ENCODE measurements at regions not wholly inside any gene's neighbourhood (a gene's known extent, or its start where the extent isn't known, plus 50 kb on each side); places are given as distances from the start of the nearest gene placed in this dataset.
"Not testable (repeated sequence)": the region's sequence is repeated elsewhere in the genome, so short reads cannot be mapped to it uniquely, and the experiment has no call there.

GRCh38 chr12:18008642-18009041 lies 81.4 kb downstream of the RERGL start:
- no peak for DNase-seq

DNA sequence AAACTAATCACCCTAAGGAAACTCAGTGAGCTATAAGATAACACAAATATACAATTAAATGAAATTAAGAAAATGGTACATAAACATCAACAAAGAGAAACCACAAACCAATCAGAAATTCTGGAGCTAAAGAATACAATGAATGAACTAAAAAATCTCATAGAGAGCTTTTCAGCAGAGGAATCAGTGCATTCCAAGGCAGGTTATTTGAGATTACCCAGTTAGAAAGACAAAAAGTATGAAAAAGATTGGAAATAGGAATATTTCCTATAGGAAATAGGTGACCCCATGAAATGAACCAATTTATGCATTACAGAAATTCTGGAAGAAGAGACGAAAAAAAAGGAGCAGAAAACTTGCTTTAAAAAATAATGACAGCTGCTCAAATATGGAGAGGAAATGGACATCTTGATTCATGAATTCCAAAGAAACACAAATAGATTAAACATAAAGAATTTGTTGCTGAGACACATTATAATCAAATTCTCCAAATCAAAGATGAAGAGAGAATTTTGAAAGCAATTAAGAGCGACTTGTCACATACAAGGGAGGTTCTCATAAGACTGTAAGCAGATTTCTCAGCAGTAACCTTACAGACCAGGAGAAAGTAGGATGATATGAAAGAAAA lies 90.7 kb downstream of the RERGL start:
- DNase-seq: no peak

DNA sequence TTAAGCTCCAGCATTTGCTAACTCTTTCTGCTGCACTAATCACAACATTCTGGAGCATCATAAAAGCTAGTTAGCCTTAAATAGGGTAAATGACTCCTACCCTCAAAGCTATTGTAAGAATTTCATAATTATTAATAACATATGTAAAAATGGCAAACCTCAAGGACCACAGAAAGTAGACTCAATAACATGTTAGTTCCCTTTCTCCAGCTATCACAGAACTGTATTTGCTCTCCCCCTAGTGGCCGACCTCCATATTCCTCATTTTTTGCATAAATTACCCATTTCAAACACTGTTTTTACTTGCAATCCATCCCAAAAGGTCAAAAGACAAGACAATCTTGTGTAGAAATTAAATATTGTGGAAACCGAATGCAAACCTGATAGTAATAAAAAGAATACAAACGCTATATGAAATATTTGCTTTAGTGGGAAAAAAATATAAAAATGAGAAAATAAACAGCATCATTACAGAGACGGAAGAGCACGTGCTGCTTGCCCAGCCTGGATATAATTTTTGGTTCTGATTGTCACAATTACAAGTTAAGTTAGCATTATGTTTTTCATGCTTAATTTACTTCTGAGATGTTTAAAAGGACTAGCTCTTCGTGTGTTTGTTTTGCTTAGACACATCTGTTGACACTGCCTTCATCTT lies 97.9 kb downstream of the RERGL start:
- peak; percentile 45 for DNase-seq

GRCh38 chr12:17982556-17982955 lies 107.4 kb downstream of the RERGL start:
- DNase-seq: no peak

- DNase-seq: peak; percentile 3
Observed at GRCh38 chr12:17976202-17976601, 113.8 kb downstream of the RERGL start.

- DNase-seq: no peak
Observed at GRCh38 chr12:17975763-17976162, 114.2 kb downstream of the RERGL start.

GRCh38 chr12:17975239-17975638 lies 114.8 kb downstream of the RERGL start:
- DNase-seq: no peak

DNA sequence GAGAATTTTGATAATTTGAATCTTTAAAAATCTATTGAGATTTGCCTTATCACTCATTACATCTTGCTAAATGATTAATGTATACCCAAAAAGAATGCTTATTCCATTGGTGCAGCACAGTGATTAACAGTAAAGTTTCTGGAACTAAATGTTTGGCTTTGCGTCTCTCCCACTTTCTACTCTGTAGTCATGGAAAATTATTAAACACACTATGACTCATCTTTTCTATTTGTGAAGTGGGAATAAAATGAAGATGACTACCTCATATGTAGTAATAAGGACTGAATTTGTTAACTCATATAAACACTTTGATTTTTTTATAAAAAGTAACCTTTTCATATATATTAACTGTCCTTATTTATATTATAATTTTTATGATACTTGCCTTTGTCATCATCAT lies 118.1 kb downstream of the RERGL start:
- no peak for DNase-seq

- peak; percentile 2 for DNase-seq
Observed at GRCh38 chr12:17954788-17955187, 135.2 kb downstream of the RERGL start.

DNA sequence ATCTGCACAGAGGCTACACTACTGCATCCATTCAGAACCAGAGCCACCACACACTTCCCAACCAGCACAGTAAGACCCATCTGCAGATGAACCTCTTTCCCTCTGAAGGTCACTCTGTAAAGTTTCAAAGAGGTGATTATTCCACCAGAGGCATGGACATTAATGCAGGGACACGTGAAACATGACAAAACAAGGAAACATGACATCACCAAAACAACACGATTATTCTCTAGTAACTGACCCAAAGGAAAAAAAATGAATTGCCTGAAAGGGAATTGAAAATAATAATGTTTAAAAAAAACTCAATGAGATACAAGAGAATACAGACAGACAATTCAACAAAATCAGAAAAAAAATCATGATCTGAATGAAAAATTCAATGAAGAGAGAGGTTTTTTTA lies 139.1 kb downstream of the RERGL start:
- no peak for DNase-seq

- DNase-seq: no peak
Observed at GRCh38 chr12:17949558-17950141, 140.3 kb downstream of the RERGL start.

GRCh38 chr12:17928708-17929366 lies 161.2 kb downstream of the RERGL start:
- peak; percentile 87 for DNase-seq

GRCh38 chr12:17918013-17918412 lies 172.0 kb downstream of the RERGL start:
- DNase-seq: peak; percentile 30

DNA sequence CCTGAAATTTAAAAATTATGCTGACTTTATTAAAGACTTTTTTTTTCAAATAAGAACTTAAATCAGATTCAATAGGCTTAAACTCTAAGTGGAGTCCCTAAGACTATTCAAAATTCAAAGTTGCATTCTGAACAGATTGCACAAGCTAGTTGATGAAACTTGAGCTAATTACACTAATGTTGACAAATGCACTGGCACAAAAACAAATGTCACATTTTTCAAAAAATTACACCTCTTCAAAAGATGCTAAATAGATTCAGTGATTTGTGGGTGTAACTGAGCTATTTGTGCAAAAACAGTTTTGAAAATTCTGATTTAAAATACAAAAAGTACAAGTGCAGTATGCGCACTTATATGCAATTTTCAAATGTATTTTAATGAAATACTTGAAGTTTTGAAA lies 205.4 kb downstream of the RERGL start:
- DNase-seq: no peak

DNA sequence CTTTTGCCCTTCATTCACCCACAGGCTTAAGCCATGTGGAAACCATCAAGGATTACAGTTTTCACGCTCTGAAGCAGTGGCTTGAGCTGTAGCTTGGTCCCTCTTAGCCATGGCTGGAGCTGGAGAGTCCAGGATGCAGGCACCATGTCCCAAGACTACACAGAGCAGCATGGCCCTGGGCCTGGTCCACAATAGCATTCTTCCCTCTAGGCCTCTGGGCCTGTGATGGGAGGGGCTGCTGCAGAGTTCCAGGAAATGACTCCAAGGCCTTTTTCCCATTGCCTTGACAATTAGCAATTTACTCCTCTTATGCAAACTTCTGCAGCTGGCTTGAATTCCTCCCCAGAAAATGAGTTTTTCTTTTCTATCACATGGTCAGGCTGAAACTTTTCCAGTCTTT lies 211.3 kb downstream of the RERGL start:
- no peak for DNase-seq

GRCh38 chr12:17875230-17875629 lies 214.8 kb downstream of the RERGL start:
- no peak for DNase-seq

DNA sequence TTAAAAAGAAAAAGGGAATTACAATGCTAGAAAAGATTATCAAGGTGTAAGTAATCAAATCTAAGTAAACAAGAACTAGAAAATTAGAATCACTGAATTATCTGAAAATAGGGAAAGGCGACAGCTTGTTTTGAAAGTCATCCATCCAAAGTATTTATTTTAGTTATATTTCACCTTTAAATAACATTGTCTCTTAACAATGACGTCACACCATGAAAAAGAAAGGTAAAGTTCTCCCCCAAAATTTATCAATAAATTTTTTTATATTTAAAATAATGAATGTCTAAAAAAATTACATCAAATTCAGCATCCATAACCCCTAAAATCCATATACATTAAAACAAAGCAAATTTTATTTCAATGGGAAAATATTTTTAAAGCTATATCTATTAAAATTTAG lies 223.2 kb downstream of the RERGL start:
- DNase-seq: no peak

DNA sequence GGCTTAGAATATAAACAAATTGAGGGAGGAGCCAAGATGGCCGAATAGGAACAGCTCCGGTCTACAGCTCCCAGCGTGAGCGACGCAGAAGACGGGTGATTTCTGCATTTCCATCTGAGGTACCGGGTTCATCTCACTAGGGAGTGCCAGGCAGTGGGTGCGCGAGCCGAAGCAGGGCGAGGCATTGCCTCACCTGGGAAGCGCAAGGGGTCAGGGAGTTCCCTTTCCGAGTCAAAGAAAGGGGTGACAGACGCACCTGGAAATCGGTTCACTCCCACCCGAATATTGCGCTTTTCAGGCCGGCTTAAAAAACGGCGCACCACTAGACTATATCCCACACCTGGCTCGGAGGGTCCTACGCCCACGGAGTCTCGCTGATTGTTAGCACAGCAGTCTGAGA lies 234.4 kb downstream of the RERGL start:
- DNase-seq: not testable (repeated sequence)

- no peak for DNase-seq
Observed at GRCh38 chr12:17853054-17853453, 236.9 kb downstream of the RERGL start.

DNA sequence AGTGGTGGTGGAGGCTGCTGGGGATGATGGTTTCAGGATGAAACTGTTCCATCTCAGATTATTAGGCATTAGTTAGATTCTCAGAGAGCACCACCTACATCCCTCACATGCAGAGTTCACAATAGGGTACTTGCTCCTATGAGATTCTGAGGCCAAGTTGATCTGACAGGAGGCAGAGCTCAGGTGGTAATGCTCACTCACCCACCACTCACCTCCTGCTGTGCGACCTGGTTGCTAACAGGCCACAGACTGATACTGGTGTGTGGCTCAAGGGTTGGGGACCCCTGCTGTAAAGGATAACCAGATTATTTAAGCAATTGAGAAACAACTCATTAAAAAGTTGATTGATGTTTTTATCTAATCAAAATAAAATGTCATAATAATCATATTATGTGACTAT lies 248.5 kb downstream of the RERGL start:
- no peak for DNase-seq

DNA sequence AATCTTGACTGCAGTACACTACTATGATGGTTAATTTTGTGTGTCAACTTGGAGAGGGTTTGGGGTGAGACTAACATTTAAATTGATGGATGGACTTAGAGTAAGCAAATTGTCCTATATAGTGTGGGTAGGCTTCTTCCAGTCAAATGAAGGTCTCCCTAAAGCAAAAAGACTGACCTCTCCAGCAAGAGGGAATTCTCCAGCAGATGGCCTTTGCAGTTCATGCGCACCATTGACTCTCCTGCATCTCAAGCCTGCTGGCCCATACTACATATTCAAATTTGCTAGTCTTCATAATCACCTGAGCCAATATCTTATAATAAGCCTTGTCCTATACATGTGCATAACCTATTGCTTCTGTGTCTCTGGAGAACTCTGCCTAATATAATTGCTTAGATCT lies 260.2 kb downstream of the RERGL start:
- no peak for DNase-seq

GRCh38 chr12:17818931-17819330 lies 271.1 kb downstream of the RERGL start:
- DNase-seq: no peak

GRCh38 chr12:17810399-17810798 lies 279.6 kb downstream of the RERGL start:
- no peak for DNase-seq

- no peak for DNase-seq
Observed at GRCh38 chr12:17809206-17809605, 280.8 kb downstream of the RERGL start.
